Suprapubic skin (tissue), 4 donors: ENCODE measurements at regions not wholly inside any gene's neighbourhood (a gene's known extent, or its start where the extent isn't known, plus 50 kb on each side); places are given as distances from the start of the nearest gene placed in this dataset.

Source experiments
- DNase-seq, 2 donors: peaks; one replicate each; pipeline ENCODE4 v3.0.0-alpha.2; 2019; ENCODE audit warnings: low spot score in 2 of 2
- H3K27ac ChIP-seq: fragments of 200-600 bp; sonication (generic); one replicate; pipeline ENCODE4 v1.5.1; 2019
- H3K27me3 ChIP-seq: fragments of 200-600 bp; sonication (generic); one replicate; pipeline ENCODE4 v1.5.1; 2019
- H3K36me3 ChIP-seq: fragments of 200-600 bp; sonication (generic); one replicate; pipeline ENCODE4 v1.5.1; 2019
- H3K4me1 ChIP-seq: fragments of 200-600 bp; sonication (generic); one replicate; pipeline ENCODE4 v1.5.1; 2019
- H3K4me3 ChIP-seq: fragments of 200-600 bp; sonication (generic); one replicate; pipeline ENCODE4 v1.5.1; 2019; ENCODE audit warnings: mild to moderate bottlenecking
- H3K9me3 ChIP-seq: fragments of 200-600 bp; sonication (generic); one replicate; pipeline ENCODE4 v1.5.1; 2019
- EP300 ChIP-seq: sonication (generic); formaldehyde crosslinking; IDR thresholded peaks from one replicate; pipeline ENCODE4 v1.6.1; 2017; ENCODE audit warnings: antibody characterized with exemption
- POLR2A ChIP-seq, 2 donors: fragments of 450-650 bp; IDR thresholded peaks; one replicate each; pipeline ENCODE4 v1.6.1; 2017; ENCODE audit warnings: antibody characterized with exemption in 2 of 2, mild to moderate bottlenecking in 2 of 2, moderate library complexity in 2 of 2
- POLR2AphosphoS5 ChIP-seq, 3 donors: sonication (generic); formaldehyde crosslinking; IDR thresholded peaks; one replicate each; pipeline ENCODE4 v1.6.1; 2017; ENCODE audit warnings: antibody characterized with exemption in 3 of 3
- WGBS: methylation state at CpG from one replicate; pipeline ENCODE4 v1.1.5; 2018; 5-methylcytosine and 5-hydroxymethylcytosine counted together
- TF ChIP-seq, protein P1 (sequence below), 2 donors: fragments of 200-600 bp in 1 of 2; fragments of 450-650 bp in 1 of 2; sonication (generic) in 1 of 2; IDR thresholded peaks; one replicate each; pipeline ENCODE4 v1.5.1; 2016 to 2019; ENCODE audit warnings: antibody characterized with exemption in 2 of 2, mild to moderate bottlenecking in 1 of 2, moderate library complexity in 1 of 2

DNA sequence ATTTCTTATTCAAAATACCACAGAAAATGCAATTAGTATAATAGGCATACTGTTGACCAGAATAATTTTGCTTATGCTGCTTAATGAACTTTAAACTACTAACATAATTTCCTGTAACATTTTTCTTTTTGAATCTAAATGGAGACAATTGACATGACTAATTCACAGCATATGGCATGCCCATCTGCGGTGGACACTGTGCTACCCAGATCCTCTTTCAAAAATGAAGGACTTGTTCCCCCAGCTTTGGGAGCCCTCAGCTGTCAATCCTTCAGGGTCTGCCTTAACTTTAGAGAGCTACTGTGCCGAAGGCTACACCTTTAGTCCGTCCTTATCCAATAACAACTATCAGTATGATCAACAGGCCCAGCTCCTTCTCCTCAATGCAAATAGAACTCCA, 789.0 kb downstream of the PLA2G4A start:
- no peak for DNase-seq
- no peaks in the 10 kb centered on the region for H3K4me1 ChIP-seq
- TF ChIP-seq, protein P1, sequence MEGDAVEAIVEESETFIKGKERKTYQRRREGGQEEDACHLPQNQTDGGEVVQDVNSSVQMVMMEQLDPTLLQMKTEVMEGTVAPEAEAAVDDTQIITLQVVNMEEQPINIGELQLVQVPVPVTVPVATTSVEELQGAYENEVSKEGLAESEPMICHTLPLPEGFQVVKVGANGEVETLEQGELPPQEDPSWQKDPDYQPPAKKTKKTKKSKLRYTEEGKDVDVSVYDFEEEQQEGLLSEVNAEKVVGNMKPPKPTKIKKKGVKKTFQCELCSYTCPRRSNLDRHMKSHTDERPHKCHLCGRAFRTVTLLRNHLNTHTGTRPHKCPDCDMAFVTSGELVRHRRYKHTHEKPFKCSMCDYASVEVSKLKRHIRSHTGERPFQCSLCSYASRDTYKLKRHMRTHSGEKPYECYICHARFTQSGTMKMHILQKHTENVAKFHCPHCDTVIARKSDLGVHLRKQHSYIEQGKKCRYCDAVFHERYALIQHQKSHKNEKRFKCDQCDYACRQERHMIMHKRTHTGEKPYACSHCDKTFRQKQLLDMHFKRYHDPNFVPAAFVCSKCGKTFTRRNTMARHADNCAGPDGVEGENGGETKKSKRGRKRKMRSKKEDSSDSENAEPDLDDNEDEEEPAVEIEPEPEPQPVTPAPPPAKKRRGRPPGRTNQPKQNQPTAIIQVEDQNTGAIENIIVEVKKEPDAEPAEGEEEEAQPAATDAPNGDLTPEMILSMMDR (IDR thresholded peaks at IDR 0.05), result no peak
- TF ChIP-seq EP300, result no peak
- TF ChIP-seq POLR2AphosphoS5 (IDR thresholded peaks at IDR 0.05), result no peak
- TF ChIP-seq POLR2A (IDR thresholded peaks at IDR 0.05), result no peak
- no peak overlapping the region for H3K27ac ChIP-seq
- peaks cover 9% of the 10 kb centered on the region for H3K9me3 ChIP-seq
- no peak overlapping the region for H3K4me3 ChIP-seq
- no peaks in the 10 kb centered on the region for H3K36me3 ChIP-seq
- WGBS, result 96% methylated on average over 3 of the region's 3 CpGs
- no peaks in the 10 kb centered on the region for H3K27me3 ChIP-seq

DNA sequence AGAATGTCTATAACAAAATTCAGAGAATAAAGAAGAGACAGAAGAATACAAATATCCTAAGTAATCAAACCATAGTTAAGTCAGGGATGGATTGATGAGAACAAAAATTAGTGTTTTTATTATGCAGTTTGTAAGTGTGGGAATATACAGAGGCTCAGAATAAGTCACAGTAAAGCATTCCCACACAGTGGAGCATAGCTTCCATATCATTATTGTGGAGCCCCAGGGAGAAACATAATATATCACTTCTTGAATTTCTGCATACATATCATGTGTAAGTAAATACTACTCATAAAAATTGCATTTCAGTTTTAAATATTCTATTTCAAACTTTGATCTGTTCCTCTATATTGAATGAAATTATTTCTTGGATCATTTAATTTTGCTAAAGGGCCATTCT, 790.4 kb downstream of the PLA2G4A start:
- Histone ChIP-seq H3K36me3 (no peaks in the 10 kb centered on the region), H3K4me1 (no peaks in the 10 kb centered on the region), H3K9me3 (peaks cover 9% of the 10 kb centered on the region), H3K4me3 (no peak overlapping the region), H3K27me3 (no peaks in the 10 kb centered on the region), H3K27ac (no peak overlapping the region)
- TF ChIP-seq POLR2AphosphoS5 (IDR thresholded peaks at IDR 0.05), result no peak
- TF ChIP-seq EP300, result no peak
- TF ChIP-seq, protein P1 (IDR thresholded peaks at IDR 0.05), result no peak
- TF ChIP-seq POLR2A (IDR thresholded peaks at IDR 0.05), result no peak
- DNase-seq, result no peak

GRCh38 chr1:187621951-187622350, 793.2 kb downstream of the PLA2G4A start:
- Histone ChIP-seq H3K27ac (no peak overlapping the region), H3K4me3 (no peak overlapping the region), H3K36me3 (no peaks in the 10 kb centered on the region), H3K4me1 (no peaks in the 10 kb centered on the region), H3K27me3 (no peaks in the 10 kb centered on the region), H3K9me3 (no peaks in the 10 kb centered on the region)
- 77% methylated on average over 3 of the region's 3 CpGs for WGBS
- DNase-seq, result no peak
- no peak for TF ChIP-seq POLR2AphosphoS5 (IDR thresholded peaks at IDR 0.05)
- TF ChIP-seq, protein P1 (IDR thresholded peaks at IDR 0.05), result no peak
- TF ChIP-seq POLR2A (IDR thresholded peaks at IDR 0.05), result no peak
- no peak for TF ChIP-seq EP300

GRCh38 chr1:187622545-187622944, 793.8 kb downstream of the PLA2G4A start:
- WGBS, result 0% methylated on average over 1 of the region's 1 CpG
- Histone ChIP-seq H3K27ac (no peak overlapping the region), H3K36me3 (no peaks in the 10 kb centered on the region), H3K4me3 (no peak overlapping the region), H3K27me3 (no peaks in the 10 kb centered on the region), H3K4me1 (no peaks in the 10 kb centered on the region), H3K9me3 (no peaks in the 10 kb centered on the region)
- TF ChIP-seq POLR2A (IDR thresholded peaks at IDR 0.05) (no peak), POLR2AphosphoS5 (IDR thresholded peaks at IDR 0.05) (no peak), EP300 (no peak)
- TF ChIP-seq, protein P1 (IDR thresholded peaks at IDR 0.05), result no peak
- no peak for DNase-seq

DNA sequence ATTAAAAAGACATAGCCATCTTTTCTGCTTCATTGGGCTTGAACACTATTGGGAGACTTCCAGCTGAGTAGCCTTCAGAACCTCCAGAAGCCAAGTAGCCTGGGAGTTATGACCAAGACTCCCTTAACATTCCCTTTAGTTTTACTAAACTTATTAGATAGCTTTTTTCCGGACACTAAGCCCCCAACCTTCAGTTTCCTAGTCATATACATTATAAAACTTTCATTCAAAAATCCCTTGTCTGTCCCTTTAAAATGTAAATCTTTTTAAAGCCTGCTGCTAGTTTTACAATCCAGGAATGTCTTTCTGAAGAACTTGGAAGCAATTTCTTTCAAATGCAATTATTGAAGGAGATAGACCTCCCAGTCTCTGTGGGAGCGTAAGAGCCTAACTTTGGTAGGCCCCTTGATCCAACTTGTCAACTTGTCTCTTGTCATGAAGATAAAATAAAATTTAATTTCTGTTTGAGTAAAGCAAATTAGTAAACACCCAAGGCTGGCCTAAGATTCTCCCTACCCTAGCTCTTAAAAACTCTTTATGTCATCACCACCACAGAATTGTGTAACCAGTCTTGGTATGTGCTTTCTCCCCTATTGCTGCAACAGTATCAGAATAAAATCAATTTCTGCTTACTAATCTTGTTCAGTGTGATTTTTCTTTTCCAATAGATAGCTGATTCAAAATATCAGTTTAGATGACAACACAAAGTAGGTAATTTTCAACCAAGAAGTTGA, 796.2 kb downstream of the PLA2G4A start:
- no peak for DNase-seq
- Histone ChIP-seq H3K36me3 (no peaks in the 10 kb centered on the region), H3K4me3 (no peak overlapping the region), H3K9me3 (no peaks in the 10 kb centered on the region), H3K27me3 (no peaks in the 10 kb centered on the region), H3K27ac (no peak overlapping the region), H3K4me1 (no peaks in the 10 kb centered on the region)
- no peak for TF ChIP-seq POLR2A (IDR thresholded peaks at IDR 0.05)
- TF ChIP-seq, protein P1 (IDR thresholded peaks at IDR 0.05), result no peak
- TF ChIP-seq EP300, result no peak
- TF ChIP-seq POLR2AphosphoS5 (IDR thresholded peaks at IDR 0.05), result no peak
- 74% methylated on average over 2 of the region's 2 CpGs for WGBS
